ENCODE measurements at regions not wholly inside any gene's neighbourhood (a gene's known extent, or its start where the extent isn't known, plus 50 kb on each side); places are given as distances from the start of the nearest gene placed in this dataset.
"Not testable (repeated sequence)": the region's sequence is repeated elsewhere in the genome, so short reads cannot be mapped to it uniquely, and the experiment has no call there.

- no peak for DNase-seq
Measured at GRCh38 chr1:95809391-95809790, 575.4 kb downstream of the RWDD3 start.

GRCh38 chr1:95815511-95815910 lies 581.5 kb downstream of the RWDD3 start:
- DNase-seq: no peak

GRCh38 chr1:95829556-95829955 lies 595.5 kb downstream of the RWDD3 start:
- DNase-seq: no peak

GRCh38 chr1:95832370-95832769 lies 598.4 kb downstream of the RWDD3 start:
- no peak for DNase-seq

- DNase-seq: no peak
Measured at GRCh38 chr1:95849439-95849838, 615.4 kb downstream of the RWDD3 start.

GRCh38 chr1:95850165-95850649 lies 616.2 kb downstream of the RWDD3 start:
- DNase-seq: no peak

- no peak for DNase-seq
Measured at GRCh38 chr1:95850763-95851162, 616.8 kb downstream of the RWDD3 start.

- no peak for DNase-seq
Measured at GRCh38 chr1:95852483-95853070, 618.6 kb downstream of the RWDD3 start.

GRCh38 chr1:95854457-95854856 lies 620.4 kb downstream of the RWDD3 start:
- no peak for DNase-seq

- no peak for DNase-seq
Measured at GRCh38 chr1:95863086-95863485, 629.1 kb downstream of the RWDD3 start.

- no peak for DNase-seq
Measured at GRCh38 chr1:95865769-95866168, 631.8 kb downstream of the RWDD3 start.

GRCh38 chr1:95876276-95876675 lies 642.3 kb downstream of the RWDD3 start:
- no peak for DNase-seq

GRCh38 chr1:95879498-95880050 lies 645.6 kb downstream of the RWDD3 start:
- DNase-seq: no peak

GRCh38 chr1:95888941-95889390 lies 655.0 kb downstream of the RWDD3 start:
- no peak for DNase-seq

GRCh38 chr1:95889400-95889799 lies 655.4 kb downstream of the RWDD3 start:
- DNase-seq: no peak

- no peak for DNase-seq
Measured at GRCh38 chr1:95893921-95894320, 659.9 kb downstream of the RWDD3 start.

- DNase-seq: no peak
Measured at GRCh38 chr1:95903060-95903459, 669.0 kb downstream of the RWDD3 start.

- DNase-seq: no peak
Measured at GRCh38 chr1:95905818-95906395, 671.9 kb downstream of the RWDD3 start.

GRCh38 chr1:95911739-95912138 lies 677.7 kb downstream of the RWDD3 start:
- not testable (repeated sequence) for DNase-seq

GRCh38 chr1:95916616-95917015 lies 682.6 kb downstream of the RWDD3 start:
- DNase-seq: no peak

GRCh38 chr1:95924684-95925083 lies 690.7 kb downstream of the RWDD3 start:
- DNase-seq: no peak

GRCh38 chr1:95926331-95926730 lies 692.3 kb downstream of the RWDD3 start:
- DNase-seq: no peak

- no peak for DNase-seq
Measured at GRCh38 chr1:95927061-95927460, 693.1 kb downstream of the RWDD3 start.

GRCh38 chr1:95935719-95936118 lies 701.7 kb downstream of the RWDD3 start:
- no peak for DNase-seq

All from midbrain (tissue), 1 donor.